ENCODE measurements at regions not wholly inside any gene's neighbourhood (a gene's known extent, or its start where the extent isn't known, plus 50 kb on each side); places are given as distances from the start of the nearest gene placed in this dataset.

DNA sequence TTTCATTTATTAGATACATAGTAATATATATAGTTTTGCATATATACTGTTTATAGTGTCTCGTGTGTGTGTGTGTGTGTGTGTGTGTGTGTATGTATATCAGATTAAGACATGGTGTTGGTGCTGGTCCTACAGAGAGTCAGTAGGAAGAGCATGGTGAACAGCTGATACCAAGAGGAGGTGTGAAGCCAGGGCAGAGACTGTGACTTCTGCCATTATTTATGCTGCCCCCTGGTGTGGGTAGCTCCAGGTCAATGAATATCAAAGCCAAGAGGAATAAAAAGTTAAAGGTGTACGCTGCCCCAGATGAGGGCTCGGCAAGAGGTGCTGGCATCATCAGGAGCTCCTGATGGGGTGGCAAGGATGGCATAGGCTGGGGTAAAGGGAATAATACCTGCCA, 299.5 kb upstream of the RASGRP1 start:
- Mint-ChIP-seq H3K4me3 (no peak overlapping the region), H3K27ac (no peak overlapping the region), H3K36me3 (no peaks in the 10 kb centered on the region), H3K27me3 (peaks cover 8 to 32% of the 10 kb centered on the region in 2 donors), H3K9me3 (no peaks in the 10 kb centered on the region), H3K4me1 (no peaks in the 10 kb centered on the region)
- POLR2A ChIA-PET = no interaction called here
- Histone ChIP-seq H3K4me1 (ENCODE audit: insufficient read depth, low read length) (no peaks in the 10 kb centered on the region), H3K36me3 (ENCODE audit: insufficient read depth, low read length) (no peaks in the 10 kb centered on the region), H3K4me3 (ENCODE audit: low read length) (no peak overlapping the region), H3K27ac (ENCODE audit: low read depth, low read length) (no peak overlapping the region), H3K9me3 (ENCODE audit: low read length) (no peaks in the 10 kb centered on the region), H3K27me3 (ENCODE audit: insufficient read depth, low read length, poor library complexity, severe bottlenecking) (no peaks in the 10 kb centered on the region)
- CTCF ChIA-PET = interaction anchor here (0.6 to 1.6 kb wide), 2 partner anchors 422 to 424 kb away, joined by 3 to 4 read pairs; no protein-coding TSS in a partner anchor
- no peak for DNase-seq

DNA sequence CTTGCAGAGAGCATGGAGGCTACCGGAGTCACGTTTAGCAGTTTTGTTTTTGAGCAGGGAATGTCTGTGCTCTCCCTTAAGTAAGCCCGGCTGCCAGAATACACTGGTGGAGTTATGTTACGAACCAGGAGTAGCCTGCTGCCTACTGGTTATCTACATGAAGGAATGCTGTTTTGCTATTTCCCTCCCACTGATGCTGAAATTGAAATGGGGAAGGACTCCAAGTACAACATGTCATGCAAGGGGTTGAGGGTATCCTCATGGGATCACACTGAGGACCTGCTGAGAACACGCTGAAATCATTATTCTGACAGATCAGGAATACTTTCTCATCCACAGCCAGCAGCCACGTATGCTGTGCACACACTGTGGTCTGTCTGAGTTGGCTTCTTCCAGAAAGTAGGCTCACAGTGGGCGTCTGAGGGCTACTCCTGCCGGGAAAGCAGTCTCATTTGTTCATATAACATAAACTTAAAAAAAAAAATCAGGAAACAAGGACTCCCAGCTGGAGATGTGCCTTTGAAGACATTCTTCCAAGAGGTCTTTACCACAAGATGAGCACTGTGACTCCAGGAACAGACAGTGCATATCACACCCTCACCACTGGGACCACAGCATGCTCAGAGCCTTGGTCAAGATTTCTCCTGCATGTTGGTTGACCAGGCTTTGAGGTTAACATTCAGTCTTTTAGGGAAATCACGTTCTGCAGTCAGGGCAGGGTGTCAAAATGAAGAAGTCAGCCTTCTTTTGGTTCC, 300.4 kb upstream of the RASGRP1 start:
- DNase-seq = no peak
- Mint-ChIP-seq H3K9me3 (no peaks in the 10 kb centered on the region), H3K36me3 (no peaks in the 10 kb centered on the region), H3K27ac (no peak overlapping the region), H3K4me1 (no peaks in the 10 kb centered on the region), H3K4me3 (no peak overlapping the region), H3K27me3 (peaks cover 10 to 29% of the 10 kb centered on the region in 2 donors)
- Histone ChIP-seq H3K9me3 (ENCODE audit: low read length) (no peaks in the 10 kb centered on the region), H3K27me3 (ENCODE audit: insufficient read depth, low read length, poor library complexity, severe bottlenecking) (no peaks in the 10 kb centered on the region), H3K36me3 (ENCODE audit: insufficient read depth, low read length) (no peaks in the 10 kb centered on the region), H3K4me1 (ENCODE audit: insufficient read depth, low read length) (no peaks in the 10 kb centered on the region), H3K4me3 (ENCODE audit: low read length) (no peak overlapping the region), H3K27ac (ENCODE audit: low read depth, low read length) (no peak overlapping the region)
- ChIA-PET CTCF (interaction anchor here (1.6 kb wide), 1 partner anchor 425 kb away, joined by 4 read pairs; no protein-coding TSS in a partner anchor), POLR2A (no interaction called here)

DNA sequence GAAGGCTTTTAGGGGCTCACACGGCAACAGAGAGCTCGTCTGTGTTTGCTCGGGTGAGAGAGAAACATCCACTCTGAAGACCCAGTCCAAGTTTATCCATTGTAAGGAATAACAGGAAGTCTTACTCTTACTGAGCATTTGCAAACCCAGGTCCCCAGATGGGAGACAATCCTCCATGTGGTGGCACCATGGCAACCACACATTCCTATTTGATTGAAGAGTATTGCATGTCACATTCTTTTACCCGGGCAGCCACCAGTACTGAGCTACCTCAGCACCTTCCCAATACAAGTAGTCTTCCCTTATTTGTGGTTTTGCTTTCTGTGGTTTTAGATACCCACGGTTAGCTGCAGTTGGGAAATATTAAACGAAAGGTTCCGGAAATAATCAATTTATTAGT, 302.9 kb upstream of the RASGRP1 start:
- DNase-seq = no peak
- no peak overlapping the region for H3K27ac ChIP-seq (ENCODE audit: low read depth, low read length)
- Mint-ChIP-seq H3K9me3 (peaks cover 0 to 9% (median 0%) of the 10 kb centered on the region in 5 donors), H3K4me3 (no peak overlapping the region), H3K27ac (no peak overlapping the region), H3K27me3 (peaks cover 12 to 30% of the 10 kb centered on the region in 2 donors), H3K36me3 (no peaks in the 10 kb centered on the region), H3K4me1 (no peaks in the 10 kb centered on the region)
- H3K36me3 ChIP-seq (ENCODE audit: insufficient read depth, low read length) = no peaks in the 10 kb centered on the region
- H3K4me3 ChIP-seq (ENCODE audit: low read length) = no peak overlapping the region
- no peaks in the 10 kb centered on the region for H3K4me1 ChIP-seq (ENCODE audit: insufficient read depth, low read length)
- H3K27me3 ChIP-seq (ENCODE audit: insufficient read depth, low read length, poor library complexity, severe bottlenecking) = no peaks in the 10 kb centered on the region
- ChIA-PET CTCF (interaction anchor here (0.8 kb wide), 1 partner anchor 15 kb away, joined by 3 read pairs; no protein-coding TSS in a partner anchor), POLR2A (no interaction called here)
- no peaks in the 10 kb centered on the region for H3K9me3 ChIP-seq (ENCODE audit: low read length)

DNA sequence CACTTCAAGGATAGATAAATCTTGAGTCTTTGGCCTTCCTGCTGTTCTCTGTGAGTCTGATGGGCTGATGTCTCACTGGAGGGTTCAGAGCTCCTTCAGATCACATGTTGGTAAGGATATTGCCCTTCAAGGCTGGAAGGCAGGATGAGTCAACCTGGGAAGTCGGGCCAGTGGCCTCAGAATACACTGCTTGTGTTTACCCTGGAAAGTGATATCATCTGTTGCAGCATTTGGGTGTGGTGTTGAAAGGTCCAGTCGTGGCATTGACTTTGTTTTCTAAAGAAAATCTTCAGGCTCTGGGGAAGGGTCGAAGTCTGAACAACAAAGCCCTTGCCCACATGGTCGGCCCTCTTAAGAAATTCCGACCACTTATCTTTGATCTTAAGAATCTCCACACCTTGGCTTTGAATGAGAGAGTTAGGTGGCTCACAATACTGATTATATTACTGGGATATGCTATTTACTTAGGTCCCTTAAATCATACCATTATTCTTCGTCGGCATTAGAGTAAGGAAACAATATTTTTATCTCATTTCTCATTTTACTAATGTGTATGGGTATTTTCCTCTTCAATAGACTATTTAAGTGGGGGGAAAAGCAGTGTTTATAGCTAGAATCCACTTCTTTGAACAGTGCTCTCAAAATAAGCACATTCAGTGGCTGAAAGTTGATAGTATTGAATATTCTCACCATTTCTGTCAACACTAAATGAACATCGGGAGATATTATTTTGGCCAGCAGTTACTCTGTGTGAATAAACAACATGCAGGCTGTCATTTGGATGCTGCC, 303.9 kb upstream of the RASGRP1 start:
- ChIA-PET POLR2A (no interaction called here), CTCF (no interaction called here)
- H3K36me3 Mint-ChIP-seq = no peaks in the 10 kb centered on the region

DNA sequence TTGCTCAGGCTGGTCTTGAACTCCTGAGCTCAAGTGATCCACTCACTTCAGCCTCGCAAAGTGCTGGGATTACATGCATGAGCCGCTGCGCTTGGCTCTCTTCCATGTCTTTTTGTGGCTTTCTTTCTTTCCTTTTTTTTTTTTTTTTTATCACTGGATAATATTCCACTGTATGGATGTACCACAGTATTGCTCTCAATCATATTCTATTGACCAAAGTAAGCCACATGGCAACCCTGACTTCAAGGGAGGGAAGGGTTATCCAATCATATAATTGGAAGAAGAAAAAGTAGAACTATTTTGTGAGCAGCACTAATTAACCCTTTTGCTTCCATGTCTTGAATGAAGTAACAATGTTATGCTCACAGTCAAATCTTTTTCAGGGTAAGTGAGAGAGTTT, 307.0 kb upstream of the RASGRP1 start:
- H3K27ac ChIP-seq (ENCODE audit: low read depth, low read length) = no peak overlapping the region

More for the DNA sequence above, 303.9 kb upstream of the RASGRP1 start:
- no peaks in the 10 kb centered on the region for H3K36me3 ChIP-seq (ENCODE audit: insufficient read depth, low read length)
- Mint-ChIP-seq H3K9me3 (peaks cover 0 to 13% (median 0%) of the 10 kb centered on the region in 5 donors), H3K27ac (no peak overlapping the region), H3K27me3 (peaks cover 14 to 38% of the 10 kb centered on the region in 2 donors), H3K4me3 (no peak overlapping the region), H3K4me1 (no peaks in the 10 kb centered on the region)
- H3K4me3 ChIP-seq (ENCODE audit: low read length) = no peak overlapping the region
- H3K9me3 ChIP-seq (ENCODE audit: low read length) = no peaks in the 10 kb centered on the region
- no peak for DNase-seq
- no peaks in the 10 kb centered on the region for H3K4me1 ChIP-seq (ENCODE audit: insufficient read depth, low read length)
- no peaks in the 10 kb centered on the region for H3K27me3 ChIP-seq (ENCODE audit: insufficient read depth, low read length, poor library complexity, severe bottlenecking)
- no peak overlapping the region for H3K27ac ChIP-seq (ENCODE audit: low read depth, low read length)

DNA sequence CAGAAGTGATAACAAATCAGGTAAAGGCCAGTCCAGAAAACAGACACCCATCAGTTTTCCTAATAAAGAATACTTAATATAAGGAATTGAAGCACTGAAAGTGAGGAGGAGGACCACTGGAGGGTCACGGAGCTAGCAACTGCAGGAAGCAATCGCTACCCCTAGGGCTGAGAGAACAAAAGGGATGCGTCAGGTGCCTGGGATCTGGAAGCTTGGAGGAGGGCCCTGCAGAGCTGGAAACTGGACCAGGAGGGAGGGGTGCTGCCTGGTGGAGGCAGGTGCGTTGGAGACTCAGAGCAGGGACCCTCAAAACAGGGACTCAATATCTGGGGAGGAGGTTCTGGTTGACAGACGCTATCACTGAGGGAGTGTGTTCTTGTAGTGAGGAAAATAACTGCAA, 308.1 kb upstream of the RASGRP1 start:
- POLR2A ChIA-PET = no interaction called here

More for the DNA sequence above, 307.0 kb upstream of the RASGRP1 start:
- POLR2A ChIA-PET = no interaction called here
- no peak for DNase-seq
- H3K36me3 Mint-ChIP-seq = peaks cover 0 to 1% (median 0%) of the 10 kb centered on the region in 3 donors
- H3K4me1 Mint-ChIP-seq = no peaks in the 10 kb centered on the region
- Histone ChIP-seq H3K9me3 (ENCODE audit: low read length) (no peaks in the 10 kb centered on the region), H3K36me3 (ENCODE audit: insufficient read depth, low read length) (no peaks in the 10 kb centered on the region), H3K4me1 (ENCODE audit: insufficient read depth, low read length) (no peaks in the 10 kb centered on the region), H3K27me3 (ENCODE audit: insufficient read depth, low read length, poor library complexity, severe bottlenecking) (no peaks in the 10 kb centered on the region), H3K4me3 (ENCODE audit: low read length) (no peak overlapping the region)
- CTCF ChIA-PET = no interaction called here
- H3K4me3 Mint-ChIP-seq = no peak overlapping the region
- peaks cover 14 to 36% of the 10 kb centered on the region in 2 donors for H3K27me3 Mint-ChIP-seq
- H3K27ac Mint-ChIP-seq = no peak overlapping the region
- H3K9me3 Mint-ChIP-seq = peaks cover 0 to 13% (median 2%) of the 10 kb centered on the region in 5 donors

DNA sequence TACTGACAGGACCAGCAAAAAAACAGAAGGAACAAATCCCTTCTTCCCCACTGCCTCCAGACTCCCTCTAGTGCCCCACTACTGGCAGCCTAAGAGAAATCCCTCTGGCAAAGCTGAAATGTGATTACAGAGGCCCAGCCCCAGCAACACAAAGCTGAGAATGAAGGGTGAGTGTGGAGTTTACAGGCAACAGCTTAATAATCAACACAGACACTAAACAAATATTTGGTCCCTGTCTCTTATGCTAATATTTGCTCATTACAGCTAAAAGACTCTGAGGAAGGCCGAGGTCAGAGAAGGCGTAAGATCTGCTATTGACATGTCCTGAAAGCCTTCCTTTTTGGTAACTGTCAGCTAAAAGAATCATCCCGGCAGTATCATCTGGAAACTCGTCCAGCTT, 308.5 kb upstream of the RASGRP1 start:
- Mint-ChIP-seq H3K27me3 (peaks cover 14 to 36% of the 10 kb centered on the region in 2 donors), H3K36me3 (peaks cover 0 to 1% (median 0%) of the 10 kb centered on the region in 3 donors), H3K27ac (no peak overlapping the region), H3K4me3 (no peak overlapping the region), H3K4me1 (no peaks in the 10 kb centered on the region), H3K9me3 (peaks cover 0 to 13% (median 2%) of the 10 kb centered on the region in 5 donors)
- Histone ChIP-seq H3K36me3 (ENCODE audit: insufficient read depth, low read length) (no peaks in the 10 kb centered on the region), H3K4me3 (ENCODE audit: low read length) (no peak overlapping the region), H3K27me3 (ENCODE audit: insufficient read depth, low read length, poor library complexity, severe bottlenecking) (no peaks in the 10 kb centered on the region), H3K9me3 (ENCODE audit: low read length) (no peaks in the 10 kb centered on the region), H3K27ac (ENCODE audit: low read depth, low read length) (no peak overlapping the region), H3K4me1 (ENCODE audit: insufficient read depth, low read length) (no peaks in the 10 kb centered on the region)
- ChIA-PET POLR2A (no interaction called here), CTCF (no interaction called here)
- DNase-seq = no peak

More for the DNA sequence above, 308.1 kb upstream of the RASGRP1 start:
- Histone ChIP-seq H3K27ac (ENCODE audit: low read depth, low read length) (no peak overlapping the region), H3K9me3 (ENCODE audit: low read length) (no peaks in the 10 kb centered on the region), H3K4me3 (ENCODE audit: low read length) (no peak overlapping the region), H3K36me3 (ENCODE audit: insufficient read depth, low read length) (no peaks in the 10 kb centered on the region), H3K27me3 (ENCODE audit: insufficient read depth, low read length, poor library complexity, severe bottlenecking) (no peaks in the 10 kb centered on the region), H3K4me1 (ENCODE audit: insufficient read depth, low read length) (no peaks in the 10 kb centered on the region)
- Mint-ChIP-seq H3K4me3 (peak overlapping the region in 1 of 7 donors; percentile 45), H3K4me1 (no peaks in the 10 kb centered on the region), H3K27me3 (peaks cover 14 to 35% of the 10 kb centered on the region in 2 donors), H3K36me3 (peaks cover 0 to 1% (median 0%) of the 10 kb centered on the region in 3 donors), H3K9me3 (peaks cover 0 to 13% (median 2%) of the 10 kb centered on the region in 5 donors), H3K27ac (no peak overlapping the region)
- no peak for DNase-seq
- CTCF ChIA-PET = no interaction called here

DNA sequence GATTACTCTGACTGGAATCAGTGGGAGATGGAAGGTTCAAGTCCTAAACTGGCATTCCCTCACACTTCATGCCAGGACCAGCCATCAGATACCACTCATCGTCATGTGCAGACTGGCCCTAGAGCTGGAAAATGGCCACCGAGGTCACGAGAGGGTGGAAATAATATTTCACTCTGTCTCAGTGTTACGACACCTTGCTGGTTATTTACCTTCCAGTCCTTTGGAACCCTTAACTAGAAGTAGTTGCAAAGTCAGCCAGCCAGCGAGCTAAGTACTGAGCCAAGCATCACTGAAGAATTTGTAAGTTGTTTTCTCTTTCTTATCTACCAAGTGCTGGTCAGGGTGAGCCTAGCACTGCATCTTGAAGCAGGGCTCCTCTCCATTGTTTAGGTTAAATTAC, 309.9 kb upstream of the RASGRP1 start:
- Mint-ChIP-seq H3K9me3 (peaks cover 0 to 13% (median 2%) of the 10 kb centered on the region in 5 donors), H3K27me3 (peaks cover 7 to 29% of the 10 kb centered on the region in 2 donors), H3K27ac (no peak overlapping the region), H3K4me1 (no peaks in the 10 kb centered on the region), H3K36me3 (peaks cover 0 to 1% (median 0%) of the 10 kb centered on the region in 3 donors), H3K4me3 (no peak overlapping the region)
- DNase-seq = no peak
- Histone ChIP-seq H3K4me3 (ENCODE audit: low read length) (no peak overlapping the region), H3K36me3 (ENCODE audit: insufficient read depth, low read length) (no peaks in the 10 kb centered on the region), H3K27ac (ENCODE audit: low read depth, low read length) (no peak overlapping the region), H3K9me3 (ENCODE audit: low read length) (no peaks in the 10 kb centered on the region), H3K4me1 (ENCODE audit: insufficient read depth, low read length) (no peaks in the 10 kb centered on the region), H3K27me3 (ENCODE audit: insufficient read depth, low read length, poor library complexity, severe bottlenecking) (no peaks in the 10 kb centered on the region)
- CTCF ChIA-PET = no interaction called here
- POLR2A ChIA-PET = no interaction called here
